Body of pancreas (tissue), 4 donors: ENCODE measurements at regions not wholly inside any gene's neighbourhood (a gene's known extent, or its start where the extent isn't known, plus 50 kb on each side); places are given as distances from the start of the nearest gene placed in this dataset.

Experiments
- ATAC-seq: fragments of 150-250 bp; one replicate; pipeline ENCODE4 v1.9.1; 2016
- DNase-seq, 4 donors: peaks; one replicate each; pipeline ENCODE4 v3.0.0-alpha.2; 2019
- H3K27ac ChIP-seq, 4 donors: fragments of 200-600 bp; sonication (generic); 1 replicate in 3 of 4; 2 replicates in 1 of 4; pipeline versions ENCODE4 v1.5.1 to v1.6.1; 2016 to 2019; ENCODE audit warnings: mild to moderate bottlenecking in 1 of 4, mixed read lengths in 1 of 4, moderate library complexity in 1 of 4
- H3K27me3 ChIP-seq, 2 donors: fragments of 200-600 bp; sonication (generic); one replicate each; pipeline ENCODE4 v1.6.0; 2016; ENCODE audit warnings: mild to moderate bottlenecking in 1 of 2
- H3K36me3 ChIP-seq, 2 donors: fragments of 200-600 bp; sonication (generic); replicated peaks in 1 of 2; 2 replicates each; pipeline ENCODE4 v1.5.1; 2016; ENCODE audit warnings: low read depth in 2 of 2; ENCODE audit not compliant: insufficient read depth in 1 of 2
- H3K4me1 ChIP-seq: fragments of 200-600 bp; sonication (generic); one replicate; pipeline ENCODE4 v1.6.0; 2016
- H3K4me3 ChIP-seq, 2 donors: fragments of 200-600 bp; sonication (generic); 1 replicate in 1 of 2; 2 replicates in 1 of 2; pipeline ENCODE4 v1.5.1; 2016 to 2019
- H3K9me3 ChIP-seq, 3 donors: fragments of 200-600 bp; sonication (generic); 1 replicate in 2 of 3; 2 replicates in 1 of 3; pipeline ENCODE4 v1.5.1; 2016
- CTCF ChIP-seq, 7 experiments: fragments of 450-650 bp in 4 of 7; fragments of 200-600 bp in 3 of 7; sonication (generic) in 3 of 7; IDR thresholded peaks; one replicate each; pipeline ENCODE4 v1.5.1; 2016 to 2019; ENCODE audit warnings: antibody characterized with exemption in 7 of 7
- POLR2A ChIP-seq, 3 donors: fragments of 450-650 bp; IDR thresholded peaks; one replicate each; pipeline ENCODE4 v1.6.1; 2016; ENCODE audit warnings: antibody characterized with exemption in 3 of 3, mild to moderate bottlenecking in 2 of 3
- WGBS, 2 donors: methylation state at CpG; one replicate each; pipeline ENCODE4 v1.1.5; 2017; 5-methylcytosine and 5-hydroxymethylcytosine counted together
- intact Hi-C: fragments of 100-400 bp; cut with DNase I; formaldehyde crosslinking; loops from one replicate; pipeline ENCODE4 v1.15.1; 2023

- intact Hi-C loops: no loop called here
- 66 to 82% methylated on average over 6 to 9 of the region's 9 CpGs for WGBS, 2 donors
- DNase-seq (no peak), ATAC-seq (no peak)
- no peak overlapping the region for H3K27ac ChIP-seq
- no peaks in the 10 kb centered on the region for H3K4me1 ChIP-seq
- TF ChIP-seq CTCF (IDR thresholded peaks at IDR 0.05): no peak
- no peak for TF ChIP-seq POLR2A (IDR thresholded peaks at IDR 0.05)
- no peaks in the 10 kb centered on the region for H3K27me3 ChIP-seq
- H3K4me3 ChIP-seq: no peak overlapping the region
- H3K9me3 ChIP-seq: no peaks in the 10 kb centered on the region
- H3K36me3 ChIP-seq: no peaks in the 10 kb centered on the region
These were observed 353.2 kb upstream of the PROK2 start for GRCh38 chr3:72137865-72138861.

GRCh38 chr3:72135636-72136035 is 350.7 kb upstream of the PROK2 start:
- H3K9me3 ChIP-seq: no peaks in the 10 kb centered on the region
- no peak for ATAC-seq
- H3K36me3 ChIP-seq: no peaks in the 10 kb centered on the region
- H3K27me3 ChIP-seq: no peaks in the 10 kb centered on the region
- intact Hi-C loops: no loop called here
- no peak overlapping the region for H3K4me3 ChIP-seq
- TF ChIP-seq POLR2A (IDR thresholded peaks at IDR 0.05) (no peak), CTCF (IDR thresholded peaks at IDR 0.05) (no peak)
- no peak overlapping the region for H3K27ac ChIP-seq
- 78 to 87% methylated on average over 5 of the region's 5 CpGs for WGBS, 2 donors
- no peaks in the 10 kb centered on the region for H3K4me1 ChIP-seq
- no peak for DNase-seq

- Histone ChIP-seq H3K27me3 (no peaks in the 10 kb centered on the region), H3K27ac (no peak overlapping the region), H3K9me3 (no peaks in the 10 kb centered on the region), H3K4me1 (peaks cover under 1% of the 10 kb centered on the region), H3K4me3 (no peak overlapping the region), H3K36me3 (no peaks in the 10 kb centered on the region)
- no peak for TF ChIP-seq CTCF (IDR thresholded peaks at IDR 0.05)
- TF ChIP-seq POLR2A (IDR thresholded peaks at IDR 0.05): no peak
- WGBS, 2 donors: 62 to 80% methylated on average over 5 to 6 of the region's 6 CpGs
- intact Hi-C loops: no loop called here
- DNase-seq (no peak), ATAC-seq (no peak)
These were observed 350.1 kb upstream of the PROK2 start for GRCh38 chr3:72134989-72135451.

- WGBS, 2 donors: 59 to 81% methylated on average over 7 of the region's 7 CpGs
- Histone ChIP-seq H3K27ac (no peak overlapping the region), H3K27me3 (no peaks in the 10 kb centered on the region), H3K4me3 (no peak overlapping the region), H3K9me3 (no peaks in the 10 kb centered on the region), H3K4me1 (peaks cover 13% of the 10 kb centered on the region), H3K36me3 (no peaks in the 10 kb centered on the region)
- ATAC-seq (no peak), DNase-seq (no peak)
- intact Hi-C loops: no loop called here
- no peak for TF ChIP-seq POLR2A (IDR thresholded peaks at IDR 0.05)
These were observed 348.5 kb upstream of the PROK2 start for GRCh38 chr3:72133329-72134011.

- H3K27ac ChIP-seq: no peak overlapping the region
- no peak for ATAC-seq
- no peaks in the 10 kb centered on the region for H3K36me3 ChIP-seq
- no peak overlapping the region for H3K4me3 ChIP-seq
- no peaks in the 10 kb centered on the region for H3K9me3 ChIP-seq
- 74 to 82% methylated on average over 1 of the region's 1 CpG for WGBS, 2 donors
- no peak for DNase-seq
- intact Hi-C loops: no loop called here
- TF ChIP-seq CTCF (IDR thresholded peaks at IDR 0.05) (no peak), POLR2A (IDR thresholded peaks at IDR 0.05) (no peak)
- H3K27me3 ChIP-seq: no peaks in the 10 kb centered on the region
- H3K4me1 ChIP-seq: peaks cover 13% of the 10 kb centered on the region
These were observed 347.0 kb upstream of the PROK2 start for GRCh38 chr3:72131899-72132298.
